ENCODE measurements at regions not wholly inside any gene's neighbourhood (a gene's known extent, or its start where the extent isn't known, plus 50 kb on each side); places are given as distances from the start of the nearest gene placed in this dataset.
A peak's percentile ranks its signal among the peaks of the same experiment; 100 is the strongest.

DNA sequence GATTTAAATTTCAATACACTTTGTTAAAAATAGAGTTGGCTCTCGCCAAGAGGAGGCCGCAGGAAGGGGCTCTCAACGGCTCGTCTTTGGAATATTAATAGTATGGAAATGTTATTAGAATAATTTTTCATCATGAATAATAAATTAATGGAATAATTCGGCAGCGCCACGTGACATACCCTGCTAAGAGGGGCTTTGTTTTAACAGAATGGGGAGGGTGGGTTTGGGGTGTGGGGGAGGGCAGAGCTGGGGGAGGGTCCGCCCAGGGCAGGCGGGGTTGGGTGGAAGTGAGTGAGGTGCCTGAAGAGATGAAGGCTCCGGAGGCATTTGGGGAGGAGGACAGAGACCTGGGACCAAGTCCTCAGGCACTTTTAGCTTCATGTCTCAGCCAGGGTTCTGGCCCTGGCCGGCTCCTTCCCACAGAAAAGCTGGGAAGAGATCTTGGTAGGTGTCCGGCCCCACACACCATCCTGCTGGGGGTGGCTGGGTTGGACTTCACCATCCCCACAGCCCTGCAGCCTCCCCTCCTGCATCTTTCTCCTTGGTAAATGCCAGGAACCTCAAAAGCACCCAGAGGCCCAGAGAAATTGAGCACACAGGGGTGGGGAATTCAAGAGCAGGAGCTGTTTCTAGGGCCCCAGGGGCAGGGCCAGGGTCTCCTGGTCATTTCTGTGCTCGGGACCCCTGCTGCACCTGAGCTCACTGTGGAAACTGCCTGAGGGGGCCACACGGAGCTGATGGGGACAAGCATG lies 93.6 kb upstream of the BHLHE23 start:
- no peaks in the 10 kb centered on the region for H3K9me3 ChIP-seq (ENCODE audit: severe bottlenecking)
- no peaks in the 10 kb centered on the region for H3K36me3 ChIP-seq (ENCODE audit: low read depth)
- TF ChIP-seq, protein P1, sequence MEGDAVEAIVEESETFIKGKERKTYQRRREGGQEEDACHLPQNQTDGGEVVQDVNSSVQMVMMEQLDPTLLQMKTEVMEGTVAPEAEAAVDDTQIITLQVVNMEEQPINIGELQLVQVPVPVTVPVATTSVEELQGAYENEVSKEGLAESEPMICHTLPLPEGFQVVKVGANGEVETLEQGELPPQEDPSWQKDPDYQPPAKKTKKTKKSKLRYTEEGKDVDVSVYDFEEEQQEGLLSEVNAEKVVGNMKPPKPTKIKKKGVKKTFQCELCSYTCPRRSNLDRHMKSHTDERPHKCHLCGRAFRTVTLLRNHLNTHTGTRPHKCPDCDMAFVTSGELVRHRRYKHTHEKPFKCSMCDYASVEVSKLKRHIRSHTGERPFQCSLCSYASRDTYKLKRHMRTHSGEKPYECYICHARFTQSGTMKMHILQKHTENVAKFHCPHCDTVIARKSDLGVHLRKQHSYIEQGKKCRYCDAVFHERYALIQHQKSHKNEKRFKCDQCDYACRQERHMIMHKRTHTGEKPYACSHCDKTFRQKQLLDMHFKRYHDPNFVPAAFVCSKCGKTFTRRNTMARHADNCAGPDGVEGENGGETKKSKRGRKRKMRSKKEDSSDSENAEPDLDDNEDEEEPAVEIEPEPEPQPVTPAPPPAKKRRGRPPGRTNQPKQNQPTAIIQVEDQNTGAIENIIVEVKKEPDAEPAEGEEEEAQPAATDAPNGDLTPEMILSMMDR (IDR thresholded peaks at IDR 0.05; ENCODE audit: poor library complexity, severe bottlenecking), result no peak
- peaks cover 25% of the 10 kb centered on the region for H3K27me3 ChIP-seq (ENCODE audit: insufficient read depth, poor library complexity, severe bottlenecking)
- DNase-seq (ENCODE audit: low spot score) (peak; percentile 77), ATAC-seq (ENCODE audit: low read depth) (peak; percentile 11; the same call in 1 of the 3 replicates)
- H3K27ac ChIP-seq (ENCODE audit: poor library complexity, severe bottlenecking), result no peak overlapping the region
- no peaks in the 10 kb centered on the region for H3K4me1 ChIP-seq (ENCODE audit: insufficient read depth, poor library complexity, severe bottlenecking)
- H3K4me3 ChIP-seq (ENCODE audit: severe bottlenecking), result no peak overlapping the region

DNA sequence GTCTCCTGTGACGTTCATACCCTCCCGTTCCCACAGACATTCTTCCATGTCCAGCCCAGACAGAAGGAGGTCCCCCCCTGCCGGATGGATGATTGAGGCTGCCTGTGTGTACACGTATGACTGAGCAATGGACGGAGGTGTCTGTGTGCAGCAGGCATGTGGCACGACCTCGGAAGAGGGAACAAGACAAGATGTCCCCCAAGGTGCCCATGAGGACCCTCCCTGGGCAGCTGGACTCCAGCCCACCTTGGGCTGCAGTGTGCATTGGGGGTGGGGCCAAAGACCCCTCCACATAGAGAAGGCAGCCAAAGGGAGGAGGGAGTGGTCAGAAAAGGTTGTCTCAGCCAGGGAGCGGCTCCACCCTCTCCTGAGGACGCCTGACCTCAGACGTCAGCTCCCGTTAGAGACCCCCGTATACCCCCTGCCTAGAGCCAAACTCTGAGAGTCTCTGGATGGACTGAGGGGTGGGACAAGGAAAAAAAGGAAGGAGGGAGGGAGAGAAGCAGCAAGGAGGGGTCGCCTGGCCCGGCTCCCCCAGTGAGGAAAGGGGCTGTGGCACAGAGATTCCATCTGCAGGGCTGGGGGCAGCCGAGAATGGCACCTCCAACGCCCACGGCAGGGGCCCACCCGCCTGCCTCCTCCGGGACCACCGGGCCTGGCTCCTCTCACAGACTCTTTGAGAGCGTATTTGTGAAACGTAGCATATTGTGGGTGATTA lies 92.9 kb upstream of the BHLHE23 start:
- H3K9me3 ChIP-seq (ENCODE audit: severe bottlenecking), result no peaks in the 10 kb centered on the region
- peaks cover 33% of the 10 kb centered on the region for H3K27me3 ChIP-seq (ENCODE audit: insufficient read depth, poor library complexity, severe bottlenecking)
- H3K4me3 ChIP-seq (ENCODE audit: severe bottlenecking), result no peak overlapping the region
- no peak overlapping the region for H3K27ac ChIP-seq (ENCODE audit: poor library complexity, severe bottlenecking)
- ATAC-seq (ENCODE audit: low read depth) (no peak), DNase-seq (ENCODE audit: low spot score) (peak; percentile 81)
- no peaks in the 10 kb centered on the region for H3K4me1 ChIP-seq (ENCODE audit: insufficient read depth, poor library complexity, severe bottlenecking)
- TF ChIP-seq, protein P1 (IDR thresholded peaks at IDR 0.05; ENCODE audit: poor library complexity, severe bottlenecking), result no peak
- H3K36me3 ChIP-seq (ENCODE audit: low read depth), result no peaks in the 10 kb centered on the region

DNA sequence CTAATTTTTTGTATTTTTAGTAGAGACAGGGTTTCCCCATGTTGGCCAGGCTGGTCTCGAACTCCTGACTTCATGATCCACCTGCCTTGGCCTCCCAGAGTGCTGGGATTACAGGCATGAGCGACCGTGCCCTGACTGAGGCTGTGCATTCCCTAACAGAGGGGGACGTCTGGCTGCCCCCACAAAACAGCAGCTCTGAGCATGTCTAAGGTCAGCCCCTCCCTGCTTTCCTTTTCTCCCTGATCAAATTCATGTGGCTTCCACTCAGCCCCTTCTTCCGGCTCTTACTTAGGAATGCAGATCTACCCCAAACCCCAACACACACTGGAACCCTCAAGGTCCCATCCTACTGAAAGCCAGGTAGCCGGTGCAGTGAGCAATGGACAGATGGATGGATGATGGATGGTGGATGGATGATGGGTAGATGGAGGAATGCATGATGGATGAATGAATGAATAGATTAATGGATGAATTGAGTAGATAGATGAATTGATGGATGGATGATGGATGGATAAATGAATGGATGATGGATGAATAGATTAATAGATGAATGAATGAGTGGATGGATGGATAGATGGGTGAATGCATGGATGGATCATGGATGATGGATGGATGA lies 91.5 kb upstream of the BHLHE23 start:
- H3K4me3 ChIP-seq (ENCODE audit: severe bottlenecking), result no peak overlapping the region
- H3K36me3 ChIP-seq (ENCODE audit: low read depth), result no peaks in the 10 kb centered on the region
- no peak for ATAC-seq (ENCODE audit: low read depth)
- peak; percentile 69 for DNase-seq (ENCODE audit: low spot score)
- H3K27me3 ChIP-seq (ENCODE audit: insufficient read depth, poor library complexity, severe bottlenecking), result peaks cover 37% of the 10 kb centered on the region
- H3K27ac ChIP-seq (ENCODE audit: poor library complexity, severe bottlenecking), result no peak overlapping the region
- H3K9me3 ChIP-seq (ENCODE audit: severe bottlenecking), result no peaks in the 10 kb centered on the region
- TF ChIP-seq, protein P1 (IDR thresholded peaks at IDR 0.05; ENCODE audit: poor library complexity, severe bottlenecking), result no peak
- no peaks in the 10 kb centered on the region for H3K4me1 ChIP-seq (ENCODE audit: insufficient read depth, poor library complexity, severe bottlenecking)

DNA sequence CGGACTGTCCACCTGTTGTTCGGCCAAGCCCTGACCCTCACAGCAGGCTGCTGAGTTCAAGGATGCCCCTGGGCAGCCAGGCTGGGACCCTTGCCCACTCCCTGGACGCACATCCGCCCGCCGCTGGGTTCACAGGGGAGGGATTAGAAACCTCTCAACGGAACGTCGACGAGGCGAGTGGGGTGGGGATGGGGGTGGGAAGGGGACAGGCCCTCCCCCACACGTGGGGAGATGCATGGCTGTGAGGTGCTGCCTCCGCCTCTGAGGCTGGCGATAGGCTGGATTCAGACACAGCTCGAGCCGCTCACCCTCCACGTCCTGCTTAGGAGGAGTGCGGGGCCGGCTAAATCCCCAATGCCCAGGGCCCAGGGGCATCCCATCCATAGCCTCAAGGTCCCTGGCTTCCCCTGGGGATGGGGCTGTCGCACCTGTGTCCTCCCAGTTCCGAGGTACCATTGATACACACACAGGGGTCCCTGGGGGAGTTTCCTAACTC lies 90.6 kb upstream of the BHLHE23 start:
- H3K4me3 ChIP-seq (ENCODE audit: severe bottlenecking), result no peak overlapping the region
- ATAC-seq (ENCODE audit: low read depth) (no peak), DNase-seq (ENCODE audit: low spot score) (peak; percentile 82)
- no peaks in the 10 kb centered on the region for H3K36me3 ChIP-seq (ENCODE audit: low read depth)
- no peaks in the 10 kb centered on the region for H3K9me3 ChIP-seq (ENCODE audit: severe bottlenecking)
- H3K4me1 ChIP-seq (ENCODE audit: insufficient read depth, poor library complexity, severe bottlenecking), result no peaks in the 10 kb centered on the region
- TF ChIP-seq, protein P1 (IDR thresholded peaks at IDR 0.05; ENCODE audit: poor library complexity, severe bottlenecking), result no peak
- no peak overlapping the region for H3K27ac ChIP-seq (ENCODE audit: poor library complexity, severe bottlenecking)
- H3K27me3 ChIP-seq (ENCODE audit: insufficient read depth, poor library complexity, severe bottlenecking), result peaks cover 41% of the 10 kb centered on the region
